ENCODE measurements at regions not wholly inside any gene's neighbourhood (a gene's known extent, or its start where the extent isn't known, plus 50 kb on each side); places are given as distances from the start of the nearest gene placed in this dataset.
"Not testable (repeated sequence)": the region's sequence is repeated elsewhere in the genome, so short reads cannot be mapped to it uniquely, and the experiment has no call there.

GRCh38 chr3:82001276-82001923 lies 240.0 kb upstream of the GBE1 start:
- H3K9ac ChIP-seq (ENCODE audit: low read length in 5 of 5) = no peak overlapping the region
- peaks cover 0 to 2% (median 2%) of the 10 kb centered on the region in 5 donors for H3K9me3 ChIP-seq (ENCODE audit: control insufficient read depth in 5 of 5, low read length in 5 of 5)
- H3K27ac ChIP-seq (ENCODE audit: low read depth, low read length) = no peak overlapping the region
- H3K36me3 ChIP-seq (ENCODE audit: control insufficient read depth in 5 of 5, insufficient read depth in 5 of 5, low read length in 5 of 5) = no peaks in the 10 kb centered on the region
- no peak overlapping the region for H3K4me3 ChIP-seq (ENCODE audit: low read depth in 1 of 5, low read length in 5 of 5)
- no peaks in the 10 kb centered on the region for H3K27me3 ChIP-seq (ENCODE audit: control insufficient read depth in 5 of 5, insufficient read depth in 4 of 5, low read length in 5 of 5)
- H3K4me1 ChIP-seq (ENCODE audit: control insufficient read depth in 5 of 5, insufficient read depth in 5 of 5, low read length in 5 of 5) = peaks cover 0 to 8% (median 6%) of the 10 kb centered on the region in 5 donors

GRCh38 chr3:82000773-82001172 lies 239.3 kb upstream of the GBE1 start:
- no peak overlapping the region for H3K9ac ChIP-seq (ENCODE audit: low read length in 5 of 5)
- H3K27ac ChIP-seq (ENCODE audit: low read depth, low read length) = no peak overlapping the region
- no peaks in the 10 kb centered on the region for H3K27me3 ChIP-seq (ENCODE audit: control insufficient read depth in 5 of 5, insufficient read depth in 4 of 5, low read length in 5 of 5)
- no peak overlapping the region for H3K4me3 ChIP-seq (ENCODE audit: low read depth in 1 of 5, low read length in 5 of 5)
- no peaks in the 10 kb centered on the region for H3K36me3 ChIP-seq (ENCODE audit: control insufficient read depth in 5 of 5, insufficient read depth in 5 of 5, low read length in 5 of 5)
- peaks cover 0 to 6% (median 4%) of the 10 kb centered on the region in 5 donors for H3K9me3 ChIP-seq (ENCODE audit: control insufficient read depth in 5 of 5, low read length in 5 of 5)
- H3K4me1 ChIP-seq (ENCODE audit: control insufficient read depth in 5 of 5, insufficient read depth in 5 of 5, low read length in 5 of 5) = peaks cover 0 to 8% (median 6%) of the 10 kb centered on the region in 5 donors

- Histone ChIP-seq H3K27me3 (ENCODE audit: control insufficient read depth in 5 of 5, insufficient read depth in 4 of 5, low read length in 5 of 5) (no peaks in the 10 kb centered on the region), H3K4me3 (ENCODE audit: low read depth in 1 of 5, low read length in 5 of 5) (no peak overlapping the region), H3K4me1 (ENCODE audit: control insufficient read depth in 5 of 5, insufficient read depth in 5 of 5, low read length in 5 of 5) (peaks cover 0 to 8% (median 6%) of the 10 kb centered on the region in 5 donors), H3K27ac (ENCODE audit: low read depth, low read length) (no peak overlapping the region), H3K36me3 (ENCODE audit: control insufficient read depth in 5 of 5, insufficient read depth in 5 of 5, low read length in 5 of 5) (no peaks in the 10 kb centered on the region), H3K9me3 (ENCODE audit: control insufficient read depth in 5 of 5, low read length in 5 of 5) (peaks cover 0 to 6% (median 4%) of the 10 kb centered on the region in 5 donors), H3K9ac (ENCODE audit: low read length in 5 of 5) (no peak overlapping the region)
Measured at GRCh38 chr3:82000350-82000749, 238.9 kb upstream of the GBE1 start.

GRCh38 chr3:81998907-81999306 lies 237.5 kb upstream of the GBE1 start:
- Histone ChIP-seq H3K36me3 (ENCODE audit: control insufficient read depth in 5 of 5, insufficient read depth in 5 of 5, low read length in 5 of 5) (no peaks in the 10 kb centered on the region), H3K9ac (ENCODE audit: low read length in 5 of 5) (no peak overlapping the region), H3K9me3 (ENCODE audit: control insufficient read depth in 5 of 5, low read length in 5 of 5) (peaks cover 0 to 6% (median 4%) of the 10 kb centered on the region in 5 donors), H3K27me3 (ENCODE audit: control insufficient read depth in 5 of 5, insufficient read depth in 4 of 5, low read length in 5 of 5) (no peaks in the 10 kb centered on the region), H3K4me3 (ENCODE audit: low read depth in 1 of 5, low read length in 5 of 5) (no peak overlapping the region), H3K4me1 (ENCODE audit: control insufficient read depth in 5 of 5, insufficient read depth in 5 of 5, low read length in 5 of 5) (peaks cover 0 to 8% (median 6%) of the 10 kb centered on the region in 5 donors), H3K27ac (ENCODE audit: low read depth, low read length) (no peak overlapping the region)

GRCh38 chr3:81998139-81998755 lies 236.8 kb upstream of the GBE1 start:
- Histone ChIP-seq H3K27ac (ENCODE audit: low read depth, low read length) (no peak overlapping the region), H3K4me1 (ENCODE audit: control insufficient read depth in 5 of 5, insufficient read depth in 5 of 5, low read length in 5 of 5) (peaks cover 0 to 8% (median 6%) of the 10 kb centered on the region in 5 donors), H3K9ac (ENCODE audit: low read length in 5 of 5) (no peak overlapping the region), H3K27me3 (ENCODE audit: control insufficient read depth in 5 of 5, insufficient read depth in 4 of 5, low read length in 5 of 5) (no peaks in the 10 kb centered on the region), H3K4me3 (ENCODE audit: low read depth in 1 of 5, low read length in 5 of 5) (no peak overlapping the region), H3K36me3 (ENCODE audit: control insufficient read depth in 5 of 5, insufficient read depth in 5 of 5, low read length in 5 of 5) (no peaks in the 10 kb centered on the region), H3K9me3 (ENCODE audit: control insufficient read depth in 5 of 5, low read length in 5 of 5) (peaks cover 0 to 6% (median 4%) of the 10 kb centered on the region in 5 donors)

- peaks cover 0 to 6% (median 4%) of the 10 kb centered on the region in 5 donors for H3K9me3 ChIP-seq (ENCODE audit: control insufficient read depth in 5 of 5, low read length in 5 of 5)
- H3K27me3 ChIP-seq (ENCODE audit: control insufficient read depth in 5 of 5, insufficient read depth in 4 of 5, low read length in 5 of 5) = no peaks in the 10 kb centered on the region
- H3K4me1 ChIP-seq (ENCODE audit: control insufficient read depth in 5 of 5, insufficient read depth in 5 of 5, low read length in 5 of 5) = peaks cover 0 to 8% (median 6%) of the 10 kb centered on the region in 5 donors
- H3K9ac ChIP-seq (ENCODE audit: low read length in 5 of 5) = no peak overlapping the region
- no peaks in the 10 kb centered on the region for H3K36me3 ChIP-seq (ENCODE audit: control insufficient read depth in 5 of 5, insufficient read depth in 5 of 5, low read length in 5 of 5)
- H3K4me3 ChIP-seq (ENCODE audit: low read depth in 1 of 5, low read length in 5 of 5) = no peak overlapping the region
- no peak overlapping the region for H3K27ac ChIP-seq (ENCODE audit: low read depth, low read length)
Measured at GRCh38 chr3:81997390-81997789, 235.9 kb upstream of the GBE1 start.

GRCh38 chr3:81995329-81995728 lies 233.9 kb upstream of the GBE1 start:
- peaks cover 0 to 8% (median 6%) of the 10 kb centered on the region in 5 donors for H3K4me1 ChIP-seq (ENCODE audit: control insufficient read depth in 5 of 5, insufficient read depth in 5 of 5, low read length in 5 of 5)
- H3K27me3 ChIP-seq (ENCODE audit: control insufficient read depth in 5 of 5, insufficient read depth in 4 of 5, low read length in 5 of 5) = no peaks in the 10 kb centered on the region
- H3K36me3 ChIP-seq (ENCODE audit: control insufficient read depth in 5 of 5, insufficient read depth in 5 of 5, low read length in 5 of 5) = no peaks in the 10 kb centered on the region
- H3K9me3 ChIP-seq (ENCODE audit: control insufficient read depth in 5 of 5, low read length in 5 of 5) = peaks cover 0 to 6% (median 4%) of the 10 kb centered on the region in 5 donors
- no peak overlapping the region for H3K27ac ChIP-seq (ENCODE audit: low read depth, low read length)
- H3K9ac ChIP-seq (ENCODE audit: low read length in 5 of 5) = no peak overlapping the region
- no peak overlapping the region for H3K4me3 ChIP-seq (ENCODE audit: low read depth in 1 of 5, low read length in 5 of 5)

GRCh38 chr3:81989758-81990157 lies 228.3 kb upstream of the GBE1 start:
- Histone ChIP-seq H3K9me3 (ENCODE audit: control insufficient read depth in 5 of 5, low read length in 5 of 5) (peaks cover 0 to 3% (median 0%) of the 10 kb centered on the region in 5 donors), H3K9ac (ENCODE audit: low read length in 5 of 5) (no peak overlapping the region), H3K36me3 (ENCODE audit: control insufficient read depth in 5 of 5, insufficient read depth in 5 of 5, low read length in 5 of 5) (no peaks in the 10 kb centered on the region), H3K27me3 (ENCODE audit: control insufficient read depth in 5 of 5, insufficient read depth in 4 of 5, low read length in 5 of 5) (no peaks in the 10 kb centered on the region), H3K27ac (ENCODE audit: low read depth, low read length) (no peak overlapping the region), H3K4me1 (ENCODE audit: control insufficient read depth in 5 of 5, insufficient read depth in 5 of 5, low read length in 5 of 5) (no peaks in the 10 kb centered on the region), H3K4me3 (ENCODE audit: low read depth in 1 of 5, low read length in 5 of 5) (no peak overlapping the region)

GRCh38 chr3:81989274-81989673 lies 227.8 kb upstream of the GBE1 start:
- Histone ChIP-seq H3K4me3 (ENCODE audit: low read depth in 1 of 5, low read length in 5 of 5) (no peak overlapping the region), H3K36me3 (ENCODE audit: control insufficient read depth in 5 of 5, insufficient read depth in 5 of 5, low read length in 5 of 5) (no peaks in the 10 kb centered on the region), H3K27ac (ENCODE audit: low read depth, low read length) (no peak overlapping the region), H3K27me3 (ENCODE audit: control insufficient read depth in 5 of 5, insufficient read depth in 4 of 5, low read length in 5 of 5) (no peaks in the 10 kb centered on the region), H3K9ac (ENCODE audit: low read length in 5 of 5) (no peak overlapping the region), H3K9me3 (ENCODE audit: control insufficient read depth in 5 of 5, low read length in 5 of 5) (peaks cover 0 to 3% (median 0%) of the 10 kb centered on the region in 5 donors), H3K4me1 (ENCODE audit: control insufficient read depth in 5 of 5, insufficient read depth in 5 of 5, low read length in 5 of 5) (no peaks in the 10 kb centered on the region)

- not testable (repeated sequence) for H3K4me1 ChIP-seq (ENCODE audit: control insufficient read depth in 5 of 5, insufficient read depth in 5 of 5, low read length in 5 of 5); H3K9me3 ChIP-seq (ENCODE audit: control insufficient read depth in 5 of 5, low read length in 5 of 5); H3K27ac ChIP-seq (ENCODE audit: low read depth, low read length); H3K9ac ChIP-seq (ENCODE audit: low read length in 5 of 5); H3K36me3 ChIP-seq (ENCODE audit: control insufficient read depth in 5 of 5, insufficient read depth in 5 of 5, low read length in 5 of 5); H3K27me3 ChIP-seq (ENCODE audit: control insufficient read depth in 5 of 5, insufficient read depth in 4 of 5, low read length in 5 of 5); H3K4me3 ChIP-seq (ENCODE audit: low read depth in 1 of 5, low read length in 5 of 5)
Measured at GRCh38 chr3:81987412-81987811, 226.0 kb upstream of the GBE1 start.

All from subcutaneous abdominal adipose tissue (tissue), 5 donors.